H1 (cell line): ENCODE measurements at regions not wholly inside any gene's neighbourhood (a gene's known extent, or its start where the extent isn't known, plus 50 kb on each side); places are given as distances from the start of the nearest gene placed in this dataset.

Source experiments
- CTCF ChIA-PET: fragments of 300-600 bp; sonication (Branson Sonifier 250); formaldehyde crosslinking; loops from one replicate; lab custom pipeline; 2021; ENCODE audit not compliant: partially characterized antibody; lab: Charles Lee
- POLR2A ChIA-PET: fragments of 300-600 bp; sonication (Branson Sonifier 250); formaldehyde crosslinking; loops from one replicate; lab custom pipeline; 2021; ENCODE audit warnings: inconsistent platforms; ENCODE audit not compliant: partially characterized antibody; lab: Charles Lee
- DNase-seq, 2 experiments: peaks; one replicate each; pipeline versions ENCODE4 v3.0.0 to v3.0.0-alpha.2; 2010 to 2022; ENCODE audit warnings: low spot score in 2 of 2, low read depth in 1 of 2, mixed read lengths in 1 of 2
- FAIRE-seq: peaks from 2 replicates; lab custom pipeline; 2011; peaks lifted over from hg19 to GRCh38; lab: Jason Lieb, UNC
- H2AFZ ChIP-seq: 2 replicates; pipeline ENCODE4 v1.8.1; 2012; ENCODE audit warnings: low read length, inconsistent platforms
- H2AK5ac ChIP-seq: 2 replicates; pipeline ENCODE4 v1.6.1; 2013; ENCODE audit warnings: low read depth, low read length
- H2BK120ac ChIP-seq: replicated peaks from 2 replicates; pipeline ENCODE3; 2013; ENCODE audit warnings: low read depth, low read length, inconsistent platforms
- H2BK12ac ChIP-seq: 2 replicates; pipeline ENCODE4 v1.6.1; 2013; ENCODE audit warnings: low read depth, low read length
- H2BK15ac ChIP-seq: 2 replicates; pipeline ENCODE4 v1.6.1; 2013; ENCODE audit warnings: low read length
- H2BK20ac ChIP-seq: 2 replicates; pipeline ENCODE4 v1.6.1; 2013; ENCODE audit warnings: low read length
- H2BK5ac ChIP-seq: 2 replicates; pipeline ENCODE4 v1.6.1; 2013; ENCODE audit warnings: low read depth, low read length
- H3K14ac ChIP-seq: 2 replicates; pipeline ENCODE4 v1.6.1; 2013; ENCODE audit warnings: inconsistent platforms; ENCODE audit not compliant: insufficient read length
- H3K18ac ChIP-seq: 2 replicates; pipeline ENCODE4 v1.6.1; 2013; ENCODE audit warnings: low read length; ENCODE audit errors: extremely low read depth
- H3K23ac ChIP-seq: 2 replicates; pipeline ENCODE4 v1.6.1; 2013; ENCODE audit warnings: inconsistent platforms; ENCODE audit not compliant: insufficient read length
- H3K23me2 ChIP-seq: 2 replicates; pipeline ENCODE4 v1.6.1; 2013; ENCODE audit warnings: low read depth, low read length
- H3K27ac ChIP-seq: 2 replicates; pipeline ENCODE4 v1.6.1; 2011; ENCODE audit warnings: low read depth, low read length, inconsistent platforms
- H3K27me3 ChIP-seq, 4 experiments: replicated peaks in 1 of 4; 1 replicate in 1 of 4; 2 replicates in 3 of 4; pipeline versions ENCODE4 v1.6.1 to v1.8.1; 2011 to 2013; ENCODE audit warnings: low read length in 3 of 4, mild to moderate bottlenecking in 3 of 4, inconsistent platforms in 2 of 4, mixed read lengths in 2 of 4, moderate library complexity in 1 of 4; ENCODE audit not compliant: control insufficient read depth in 3 of 4, insufficient read depth in 3 of 4; ENCODE audit errors: extremely low read depth in 1 of 4
- H3K36me3 ChIP-seq, 4 experiments: 2 replicates each; pipeline versions ENCODE4 v1.6.1 to v1.8.1; 2011 to 2013; ENCODE audit warnings: mild to moderate bottlenecking in 4 of 4, low read length in 3 of 4, moderate library complexity in 2 of 4, control low read depth in 1 of 4, inconsistent platforms in 1 of 4; ENCODE audit not compliant: insufficient read depth in 4 of 4, control insufficient read depth in 2 of 4
- H3K4ac ChIP-seq: replicated peaks from 2 replicates; pipeline ENCODE3; 2013; ENCODE audit warnings: low read length, low read depth, mixed read lengths, inconsistent platforms; ENCODE audit not compliant: insufficient read length
- H3K4me1 ChIP-seq, 4 experiments: replicated peaks in 1 of 4; 1 replicate in 1 of 4; 2 replicates in 3 of 4; pipeline versions ENCODE4 v1.6.1 to v1.8.1; 2011 to 2013; ENCODE audit warnings: low read length in 3 of 4, inconsistent platforms in 2 of 4, mixed read lengths in 1 of 4; ENCODE audit not compliant: insufficient read depth in 4 of 4, control insufficient read depth in 3 of 4
- H3K4me2 ChIP-seq, 2 experiments: 2 replicates each; pipeline versions ENCODE4 v1.6.1 to v1.8.1; 2011 to 2013; ENCODE audit warnings: low read depth in 2 of 2, low read length in 2 of 2, control low read depth in 1 of 2, inconsistent platforms in 1 of 2, mild to moderate bottlenecking in 1 of 2; ENCODE audit not compliant: insufficient read depth in 1 of 2
- H3K4me3 ChIP-seq, 4 experiments: fragments of 200-600, 300-600 bp in 1 of 4; sonication (generic), shearing (Covaris generic), sonication (Bioruptor Twin) in 1 of 4; 2 replicates each; pipeline versions ENCODE4 v1.5.1 to v1.8.1; 2011 to 2016; ENCODE audit warnings: low read length in 4 of 4, low read depth in 3 of 4, control low read depth in 2 of 4, inconsistent platforms in 2 of 4, mild to moderate bottlenecking in 2 of 4, mixed read lengths in 1 of 4, moderate library complexity in 1 of 4; ENCODE audit not compliant: insufficient read depth in 2 of 4; ENCODE audit errors: extremely low read depth in 1 of 4
- H3K56ac ChIP-seq: replicated peaks from 2 replicates; pipeline ENCODE3; 2013; ENCODE audit warnings: low read depth, mild to moderate bottlenecking, mixed read lengths, low read length, inconsistent platforms; ENCODE audit not compliant: insufficient read length
- H3K79me1 ChIP-seq: 2 replicates; pipeline ENCODE4 v1.6.1; 2013; ENCODE audit warnings: low read depth, low read length, control low read depth
- H3K79me2 ChIP-seq, 2 experiments: 2 replicates each; pipeline versions ENCODE4 v1.6.1 to v1.8.1; 2012 to 2013; ENCODE audit warnings: low read length in 2 of 2, mild to moderate bottlenecking in 2 of 2, inconsistent platforms in 1 of 2; ENCODE audit not compliant: insufficient read depth in 2 of 2, control insufficient read depth in 1 of 2
- H3K9ac ChIP-seq, 4 experiments: replicated peaks in 1 of 4; 1 replicate in 1 of 4; 2 replicates in 3 of 4; pipeline versions ENCODE4 v1.6.1 to v1.8.1; 2011 to 2013; ENCODE audit warnings: low read depth in 3 of 4, low read length in 3 of 4, control low read depth in 2 of 4, mild to moderate bottlenecking in 2 of 4, moderate library complexity in 2 of 4, inconsistent platforms in 1 of 4; ENCODE audit errors: extremely low read depth in 1 of 4
- H3K9me3 ChIP-seq, 2 experiments: 2 replicates each; pipeline versions ENCODE4 v1.6.1 to v1.8.1; 2012 to 2013; ENCODE audit warnings: mild to moderate bottlenecking in 2 of 2, moderate library complexity in 2 of 2, control low read depth in 1 of 2, inconsistent platforms in 1 of 2, low read depth in 1 of 2, low read length in 1 of 2, mixed read lengths in 1 of 2; ENCODE audit not compliant: insufficient read depth in 2 of 2
- H4K20me1 ChIP-seq, 2 experiments: replicated peaks in 1 of 2; 2 replicates each; pipeline versions ENCODE3 to v1.8.1; 2011 to 2013; ENCODE audit warnings: inconsistent platforms in 2 of 2, low read length in 2 of 2, mild to moderate bottlenecking in 1 of 2; ENCODE audit not compliant: insufficient read depth in 2 of 2, control insufficient read depth in 1 of 2
- H4K5ac ChIP-seq: 2 replicates; pipeline ENCODE4 v1.6.1; 2013; ENCODE audit warnings: low read length, low read depth, mixed read lengths, inconsistent platforms; ENCODE audit not compliant: insufficient read length
- H4K8ac ChIP-seq: 2 replicates; pipeline ENCODE4 v1.8.0; 2013; ENCODE audit warnings: mild to moderate bottlenecking, moderate library complexity, low read length, inconsistent platforms; ENCODE audit not compliant: insufficient read depth; ENCODE audit errors: extremely low read depth
- H4K91ac ChIP-seq: replicated peaks from 2 replicates; pipeline ENCODE3; 2013; ENCODE audit warnings: low read length, mixed read lengths, inconsistent platforms; ENCODE audit not compliant: insufficient read length
- ASH2L ChIP-seq: fragments of 200-600, 300-600 bp; sonication (generic); IDR thresholded peaks from one replicate; pipeline ENCODE4 v1.7.1; 2017; ENCODE audit warnings: low read length
- BACH1 ChIP-seq: IDR thresholded peaks from 2 replicates; pipeline ENCODE4 v1.6.1; 2012; ENCODE audit warnings: low read length, improper control_type of control experiment
- CEBPB ChIP-seq: IDR thresholded peaks from 2 replicates; pipeline ENCODE4 v1.6.1; 2012; ENCODE audit warnings: low read depth, low read length
- E2F6 ChIP-seq: IDR thresholded peaks from 2 replicates; pipeline ENCODE4 v1.6.1; 2012; ENCODE audit warnings: inconsistent platforms
- EZH2 ChIP-seq: fragments of 200-600 bp; sonication (generic); IDR thresholded peaks from 2 replicates; pipeline ENCODE4 v1.7.1; 2012; ENCODE audit warnings: low read depth, mild to moderate bottlenecking, moderate library complexity, low read length, inconsistent platforms; ENCODE audit not compliant: severe bottlenecking
- HDAC6 ChIP-seq: IDR thresholded peaks from one replicate; pipeline ENCODE4 v1.7.1; 2012; ENCODE audit warnings: low read depth, mild to moderate bottlenecking, inconsistent platforms, low read length, moderate library complexity
- KDM5A ChIP-seq: fragments of 200-600 bp; IDR thresholded peaks from 2 replicates; pipeline ENCODE4 v1.7.1; 2012; ENCODE audit warnings: mild to moderate bottlenecking, low read length, inconsistent platforms, mixed read lengths
- NANOG ChIP-seq: IDR thresholded peaks from 2 replicates; pipeline ENCODE4 v1.6.1; 2011; ENCODE audit warnings: low read length, low read depth, mild to moderate bottlenecking, inconsistent platforms; ENCODE audit not compliant: insufficient read depth, poor library complexity, severe bottlenecking
- POLR2AphosphoS5 ChIP-seq: IDR thresholded peaks from 2 replicates; pipeline ENCODE4 v1.6.1; 2011; ENCODE audit warnings: low read depth, low read length
- RNF2 ChIP-seq: fragments of 200-900, 300-1000 bp; sonication (generic); IDR thresholded peaks from 2 replicates; pipeline ENCODE4 v1.7.1; 2016; ENCODE audit warnings: borderline replicate concordance, low read depth, mild to moderate bottlenecking, antibody characterized with exemption, low read length; ENCODE audit not compliant: poor library complexity, severe bottlenecking; ENCODE audit errors: missing control alignments
- SUZ12 ChIP-seq: fragments of 200-600 bp; sonication (generic); IDR thresholded peaks from 2 replicates; pipeline ENCODE4 v1.6.1; 2012; ENCODE audit warnings: mild to moderate bottlenecking, inconsistent platforms, low read length, moderate library complexity, mixed read lengths
- TAF7 ChIP-seq: optimal IDR thresholded peaks from 2 replicates; pipeline ENCODE3; 2011; ENCODE audit warnings: low read depth, mild to moderate bottlenecking, inconsistent platforms, low read length, moderate library complexity, borderline replicate concordance
- TBP ChIP-seq: IDR thresholded peaks from 2 replicates; pipeline ENCODE4 v1.6.1; 2011; ENCODE audit warnings: low read depth, low read length, improper control_type of control experiment
- TCF12 ChIP-seq: IDR thresholded peaks from 2 replicates; pipeline ENCODE4 v1.6.1; 2011; ENCODE audit warnings: low read depth, mild to moderate bottlenecking, low read length
- TEAD4 ChIP-seq: IDR thresholded peaks from 2 replicates; pipeline ENCODE4 v1.6.1; 2012; ENCODE audit warnings: low read depth, low read length, inconsistent platforms, mixed read lengths
- WGBS, 2 experiments: shearing (Covaris generic) in 1 of 2; methylation state at CpG; one replicate each; pipeline versions ENCODE4 v1.1.6 to v1.1.7; 2013 to 2015; ENCODE audit warnings: low lambda C conversion rate in 2 of 2, mixed read lengths in 2 of 2, inconsistent platforms in 1 of 2, low coverage in 1 of 2, missing lambda C conversion rate in 1 of 2; ENCODE audit not compliant: insufficient replicate concordance in 2 of 2, insufficient coverage in 1 of 2, insufficient read length in 1 of 2; ENCODE audit errors: extremely low coverage in 1 of 2, missing lambda C conversion rate in 1 of 2; 5-methylcytosine and 5-hydroxymethylcytosine counted together

GRCh38 chr2:123518367-123518766, 506.7 kb upstream of the CNTNAP5 start:
- no peak overlapping the region for H3K23ac ChIP-seq
- H3K14ac ChIP-seq = no peak overlapping the region
- no peak overlapping the region for H2BK12ac ChIP-seq
- no peak overlapping the region for H2BK15ac ChIP-seq
- peaks cover 0 to 7% (median 3%) of the 10 kb centered on the region in 4 experiments; a peak in 2 of 7 replicates for H3K4me1 ChIP-seq
- no peak overlapping the region for H2BK120ac ChIP-seq
- H4K5ac ChIP-seq = no peak overlapping the region
- H2AFZ ChIP-seq = no peak overlapping the region
- H3K4ac ChIP-seq = no peak overlapping the region
- H3K18ac ChIP-seq = no peak overlapping the region
- WGBS, 2 experiments = 91% methylated on average over 3 of the region's 3 CpGs; no CpG with 5 or more reads in 1 of the 2 experiments
- ChIA-PET CTCF (no interaction called here), POLR2A (interaction anchor here (0.6 kb wide), 1 partner anchor 190 kb away, joined by 4 read pairs; no protein-coding TSS in a partner anchor)
- no peaks in the 10 kb centered on the region for H3K9me3 ChIP-seq
- no peak overlapping the region for H2AK5ac ChIP-seq
- H2BK20ac ChIP-seq = no peak overlapping the region
- no peaks in the 10 kb centered on the region for H3K79me2 ChIP-seq
- H3K27ac ChIP-seq = no peak overlapping the region
- no peaks in the 10 kb centered on the region for H3K79me1 ChIP-seq
- no peak overlapping the region for H3K56ac ChIP-seq
- H3K36me3 ChIP-seq = no peaks in the 10 kb centered on the region
- H3K9ac ChIP-seq = no peak overlapping the region
- H3K4me2 ChIP-seq = no peak overlapping the region
- no peak overlapping the region for H3K4me3 ChIP-seq
- no peak overlapping the region for H4K91ac ChIP-seq
- H2BK5ac ChIP-seq = no peak overlapping the region
- H3K23me2 ChIP-seq = no peaks in the 10 kb centered on the region
- H3K27me3 ChIP-seq = no peaks in the 10 kb centered on the region
- FAIRE-seq (no peak), DNase-seq (no peak)
- no peaks in the 10 kb centered on the region for H4K20me1 ChIP-seq
- no peak overlapping the region for H4K8ac ChIP-seq
- TF ChIP-seq HDAC6 (no peak), KDM5A (no peak), NANOG (no peak), BACH1 (no peak), EZH2 (no peak), E2F6 (no peak), TBP (no peak), TAF7 (no peak), ASH2L (no peak), RNF2 (no peak), CEBPB (no peak), TEAD4 (no peak), SUZ12 (no peak), TCF12 (no peak), POLR2AphosphoS5 (no peak)
